HCEC 1CT (cell line): ENCODE measurements at regions not wholly inside any gene's neighbourhood (a gene's known extent, or its start where the extent isn't known, plus 50 kb on each side); places are given as distances from the start of the nearest gene placed in this dataset.

Experiments used
- DNase-seq: peaks from one replicate; pipeline ENCODE4 v3.0.0-alpha.2; 2017

- DNase-seq = no peak
These were observed 139.8 kb upstream of the SNX19 start for GRCh38 chr11:131056036-131056435.

GRCh38 chr11:131063638-131064037 lies 147.4 kb upstream of the SNX19 start:
- DNase-seq = no peak

- peak; percentile 52 for DNase-seq
These were observed 148.2 kb upstream of the SNX19 start for GRCh38 chr11:131064373-131064991.

- no peak for DNase-seq
These were observed 149.4 kb upstream of the SNX19 start for GRCh38 chr11:131065435-131066413.

GRCh38 chr11:131066551-131066950 lies 150.3 kb upstream of the SNX19 start:
- DNase-seq = no peak

- DNase-seq = no peak
These were observed 154.1 kb upstream of the SNX19 start for GRCh38 chr11:131070365-131070764.

- DNase-seq = peak; percentile 46
These were observed 156.9 kb upstream of the SNX19 start for GRCh38 chr11:131073167-131073566.

GRCh38 chr11:131074573-131074972 lies 158.3 kb upstream of the SNX19 start:
- DNase-seq = no peak

GRCh38 chr11:131077340-131077739 lies 161.1 kb upstream of the SNX19 start:
- DNase-seq = peak; percentile 78

GRCh38 chr11:131079036-131079435 lies 162.8 kb upstream of the SNX19 start:
- DNase-seq = peak; percentile 47

GRCh38 chr11:131089727-131090245 lies 173.5 kb upstream of the SNX19 start:
- no peak for DNase-seq

GRCh38 chr11:131092469-131092868 lies 176.2 kb upstream of the SNX19 start:
- no peak for DNase-seq

GRCh38 chr11:131094827-131095226 lies 178.5 kb upstream of the SNX19 start:
- no peak for DNase-seq

GRCh38 chr11:131095511-131096185 lies 179.4 kb upstream of the SNX19 start:
- DNase-seq = no peak

GRCh38 chr11:131099013-131099412 lies 182.7 kb upstream of the SNX19 start:
- peak; percentile 94 for DNase-seq

GRCh38 chr11:131099746-131100145 lies 183.5 kb upstream of the SNX19 start:
- no peak for DNase-seq

- DNase-seq = peak; percentile 50
These were observed 192.5 kb upstream of the SNX19 start for GRCh38 chr11:131108760-131109159.

GRCh38 chr11:131109257-131109656 lies 193.0 kb upstream of the SNX19 start:
- peak; percentile 85 for DNase-seq

GRCh38 chr11:131109790-131110189 lies 193.5 kb upstream of the SNX19 start:
- no peak for DNase-seq

GRCh38 chr11:131111775-131112174 lies 195.5 kb upstream of the SNX19 start:
- no peak for DNase-seq

- DNase-seq = peak; percentile 69
These were observed 202.0 kb upstream of the SNX19 start for GRCh38 chr11:131118247-131118646.

- no peak for DNase-seq
These were observed 205.4 kb upstream of the SNX19 start for GRCh38 chr11:131121426-131122333.
